HG03354 (cell line): ENCODE measurements at regions not wholly inside any gene's neighbourhood (a gene's known extent, or its start where the extent isn't known, plus 50 kb on each side); places are given as distances from the start of the nearest gene placed in this dataset.
"Not testable (repeated sequence)": the region's sequence is repeated elsewhere in the genome, so short reads cannot be mapped to it uniquely, and the experiment has no call there.

Source experiments
- ATAC-seq: cut with Tn5 transposase; IDR thresholded peaks from one replicate; pipeline ENCODE4 v1.9.1; 2021; ENCODE audit warnings: mild to moderate bottlenecking; ENCODE audit not compliant: unreplicated experiment, poor library complexity, severe bottlenecking

GRCh38 chr1:147348592-147348991 is 106.1 kb downstream of the CHD1L start:
- not testable (repeated sequence) for ATAC-seq

- no peak for ATAC-seq
Measured at GRCh38 chr1:147349533-147349932, 107.0 kb downstream of the CHD1L start.

- ATAC-seq: no peak
Measured at GRCh38 chr1:147351140-147351835, 108.8 kb downstream of the CHD1L start.

GRCh38 chr1:147377263-147378246 is 135.1 kb downstream of the CHD1L start:
- no peak for ATAC-seq

GRCh38 chr1:147379889-147380288 is 137.4 kb downstream of the CHD1L start:
- ATAC-seq: no peak

GRCh38 chr1:147384804-147385203 is 142.3 kb downstream of the CHD1L start:
- no peak for ATAC-seq

GRCh38 chr1:147388969-147389368 is 146.5 kb downstream of the CHD1L start:
- no peak for ATAC-seq

- ATAC-seq: peak; percentile 53
Measured at GRCh38 chr1:147389532-147390184, 147.2 kb downstream of the CHD1L start.

- no peak for ATAC-seq
Measured at GRCh38 chr1:147390185-147390542, 147.7 kb downstream of the CHD1L start.

GRCh38 chr1:147391114-147391513 is 148.6 kb downstream of the CHD1L start:
- no peak for ATAC-seq

GRCh38 chr1:147402326-147403045 is 138.8 kb upstream of the BCL9 start:
- ATAC-seq: not testable (repeated sequence)

- not testable (repeated sequence) for ATAC-seq
Measured at GRCh38 chr1:147404344-147404743, 137.0 kb upstream of the BCL9 start.

GRCh38 chr1:147409886-147410285 is 131.4 kb upstream of the BCL9 start:
- ATAC-seq: no peak

GRCh38 chr1:147413110-147413605 is 128.1 kb upstream of the BCL9 start:
- ATAC-seq: no peak

GRCh38 chr1:147414505-147415163 is 126.7 kb upstream of the BCL9 start:
- no peak for ATAC-seq

GRCh38 chr1:147417024-147417423 is 124.3 kb upstream of the BCL9 start:
- no peak for ATAC-seq

GRCh38 chr1:147423100-147423827 is 118.0 kb upstream of the BCL9 start:
- not testable (repeated sequence) for ATAC-seq

GRCh38 chr1:147434921-147435320 is 106.4 kb upstream of the BCL9 start:
- ATAC-seq: no peak
